RWPE1 (cell line): ENCODE measurements at regions not wholly inside any gene's neighbourhood (a gene's known extent, or its start where the extent isn't known, plus 50 kb on each side); places are given as distances from the start of the nearest gene placed in this dataset.

Experiments used
- CTCF ChIA-PET: fragments of 350-600 bp; sonication (Branson Sonifier 250); formaldehyde crosslinking; extraction: SDS; loops from one replicate; lab custom pipeline; 2021; lab: Yijun Ruan, JAX
- POLR2A ChIA-PET: fragments of 400-600 bp; formaldehyde crosslinking; extraction: SDS; loops from one replicate; lab custom pipeline; 2020; ENCODE audit warnings: antibody characterized with exemption; ENCODE audit not compliant: low non-redundant PET; lab: Yijun Ruan, JAX
- DNase-seq: peaks from one replicate; pipeline ENCODE4 v3.0.0; 2012; ENCODE audit warnings: low spot score
- H3K27ac ChIP-seq: fragments of 450-650 bp; 2 replicates; pipeline ENCODE4 v1.5.1; 2017
- TF ChIP-seq, protein P1 (sequence below): fragments of 450-650 bp; conservative IDR thresholded peaks from 2 replicates; pipeline ENCODE4 v1.5.1; 2017; ENCODE audit warnings: low read depth, mild to moderate bottlenecking

DNA sequence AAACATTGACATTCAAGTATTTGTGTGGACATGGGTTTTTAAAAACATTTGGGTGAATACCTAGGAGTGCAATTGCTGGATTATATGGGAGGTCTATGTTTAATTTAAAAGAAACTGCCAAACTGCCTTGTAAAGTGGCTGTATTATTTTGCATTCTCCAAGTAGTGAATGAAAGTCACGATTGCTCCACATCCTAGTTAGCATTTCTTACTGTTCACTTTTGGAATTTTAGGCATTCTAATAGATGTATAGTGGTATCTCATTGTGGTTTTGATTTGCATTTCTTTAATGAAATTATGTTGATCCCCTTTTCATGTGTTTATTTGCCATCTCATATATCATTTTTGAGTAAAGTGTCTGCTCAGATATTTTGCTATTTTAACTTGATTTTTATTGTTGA, 159.5 kb downstream of the FOXG1 start:
- no peak overlapping the region for H3K27ac ChIP-seq
- POLR2A ChIA-PET = no interaction called here
- CTCF ChIA-PET = no interaction called here
- no peak for DNase-seq
- TF ChIP-seq, protein P1, sequence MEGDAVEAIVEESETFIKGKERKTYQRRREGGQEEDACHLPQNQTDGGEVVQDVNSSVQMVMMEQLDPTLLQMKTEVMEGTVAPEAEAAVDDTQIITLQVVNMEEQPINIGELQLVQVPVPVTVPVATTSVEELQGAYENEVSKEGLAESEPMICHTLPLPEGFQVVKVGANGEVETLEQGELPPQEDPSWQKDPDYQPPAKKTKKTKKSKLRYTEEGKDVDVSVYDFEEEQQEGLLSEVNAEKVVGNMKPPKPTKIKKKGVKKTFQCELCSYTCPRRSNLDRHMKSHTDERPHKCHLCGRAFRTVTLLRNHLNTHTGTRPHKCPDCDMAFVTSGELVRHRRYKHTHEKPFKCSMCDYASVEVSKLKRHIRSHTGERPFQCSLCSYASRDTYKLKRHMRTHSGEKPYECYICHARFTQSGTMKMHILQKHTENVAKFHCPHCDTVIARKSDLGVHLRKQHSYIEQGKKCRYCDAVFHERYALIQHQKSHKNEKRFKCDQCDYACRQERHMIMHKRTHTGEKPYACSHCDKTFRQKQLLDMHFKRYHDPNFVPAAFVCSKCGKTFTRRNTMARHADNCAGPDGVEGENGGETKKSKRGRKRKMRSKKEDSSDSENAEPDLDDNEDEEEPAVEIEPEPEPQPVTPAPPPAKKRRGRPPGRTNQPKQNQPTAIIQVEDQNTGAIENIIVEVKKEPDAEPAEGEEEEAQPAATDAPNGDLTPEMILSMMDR = no peak

DNA sequence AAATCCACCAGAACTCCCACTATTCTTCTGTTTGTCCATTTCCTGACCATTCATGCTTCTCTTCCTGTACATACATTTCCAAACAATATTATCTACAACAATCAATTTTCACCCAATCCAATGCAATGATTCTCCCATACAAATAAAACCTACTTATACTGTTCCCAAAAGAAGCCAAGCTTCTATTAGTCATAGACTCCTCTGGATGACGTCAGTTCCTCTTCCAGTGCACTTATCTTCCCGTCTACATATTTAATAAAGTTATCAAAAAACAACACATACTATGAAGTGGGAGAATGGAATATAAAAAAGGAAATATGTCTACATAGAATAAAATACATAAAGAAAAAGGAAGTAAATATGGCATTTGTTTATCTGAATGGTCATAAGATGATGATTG, 165.4 kb downstream of the FOXG1 start:
- H3K27ac ChIP-seq = no peak overlapping the region
- ChIA-PET POLR2A (no interaction called here), CTCF (interaction anchor here (0.7 kb wide), 1 partner anchor 11 kb away, joined by 4 read pairs; no protein-coding TSS in a partner anchor)
- TF ChIP-seq, protein P1 = no peak
- no peak for DNase-seq

GRCh38 chr14:28936601-28937000, 170.0 kb downstream of the FOXG1 start:
- CTCF ChIA-PET = no interaction called here
- POLR2A ChIA-PET = no interaction called here
- TF ChIP-seq, protein P1 = no peak
- no peak for DNase-seq
- H3K27ac ChIP-seq = no peak overlapping the region

- POLR2A ChIA-PET = no interaction called here
- no peak for DNase-seq
- CTCF ChIA-PET = no interaction called here
- TF ChIP-seq, protein P1 = no peak
- H3K27ac ChIP-seq = no peak overlapping the region
Observed at GRCh38 chr14:28941758-28942157, 175.2 kb downstream of the FOXG1 start.

DNA sequence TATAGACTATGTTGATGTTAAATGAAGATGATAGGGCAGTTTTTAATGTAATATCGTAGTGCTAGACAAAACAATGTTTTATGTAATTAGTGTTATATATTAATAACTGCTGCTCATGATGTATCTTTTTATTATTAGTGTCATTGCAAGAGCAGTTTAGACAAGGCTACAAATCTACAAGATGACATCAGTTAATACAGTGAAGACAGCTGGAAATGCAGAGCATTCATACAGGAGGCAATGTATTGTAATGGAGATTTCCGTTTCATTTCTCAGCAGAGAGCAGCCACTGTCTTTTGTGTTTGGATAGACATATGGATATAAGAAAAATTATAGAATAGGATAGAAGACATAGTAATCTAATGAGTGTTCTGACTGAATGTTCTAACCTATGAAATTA, 178.0 kb downstream of the FOXG1 start:
- TF ChIP-seq, protein P1 = no peak
- no peak for DNase-seq
- ChIA-PET CTCF (no interaction called here), POLR2A (no interaction called here)
- H3K27ac ChIP-seq = no peak overlapping the region

DNA sequence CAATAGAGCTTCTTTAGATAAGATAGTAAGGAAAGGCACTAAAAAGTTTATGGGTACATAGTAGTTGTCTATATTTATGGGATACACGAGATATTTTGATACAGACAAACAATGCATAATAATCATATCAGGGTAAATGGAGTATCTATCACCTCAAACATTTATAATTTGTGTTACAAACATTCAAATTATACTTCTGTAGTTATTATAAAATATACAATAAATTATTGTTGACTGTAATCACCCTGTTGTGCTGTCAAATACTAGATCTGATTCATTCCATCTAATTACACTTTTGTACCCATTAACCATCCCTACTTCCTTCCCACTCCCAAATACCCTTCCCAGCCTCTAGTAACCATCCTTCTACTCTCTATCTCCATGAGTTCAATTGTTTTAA, 179.7 kb downstream of the FOXG1 start:
- ChIA-PET CTCF (no interaction called here), POLR2A (no interaction called here)
- no peak overlapping the region for H3K27ac ChIP-seq
- TF ChIP-seq, protein P1 = no peak
- DNase-seq = no peak

GRCh38 chr14:28949503-28949902, 182.9 kb downstream of the FOXG1 start:
- ChIA-PET CTCF (no interaction called here), POLR2A (no interaction called here)
- H3K27ac ChIP-seq = no peak overlapping the region
- no peak for DNase-seq
- TF ChIP-seq, protein P1 = no peak
